ENCODE measurements at regions not wholly inside any gene's neighbourhood (a gene's known extent, or its start where the extent isn't known, plus 50 kb on each side); places are given as distances from the start of the nearest gene placed in this dataset.
"Not testable (repeated sequence)": the region's sequence is repeated elsewhere in the genome, so short reads cannot be mapped to it uniquely, and the experiment has no call there.

DNA sequence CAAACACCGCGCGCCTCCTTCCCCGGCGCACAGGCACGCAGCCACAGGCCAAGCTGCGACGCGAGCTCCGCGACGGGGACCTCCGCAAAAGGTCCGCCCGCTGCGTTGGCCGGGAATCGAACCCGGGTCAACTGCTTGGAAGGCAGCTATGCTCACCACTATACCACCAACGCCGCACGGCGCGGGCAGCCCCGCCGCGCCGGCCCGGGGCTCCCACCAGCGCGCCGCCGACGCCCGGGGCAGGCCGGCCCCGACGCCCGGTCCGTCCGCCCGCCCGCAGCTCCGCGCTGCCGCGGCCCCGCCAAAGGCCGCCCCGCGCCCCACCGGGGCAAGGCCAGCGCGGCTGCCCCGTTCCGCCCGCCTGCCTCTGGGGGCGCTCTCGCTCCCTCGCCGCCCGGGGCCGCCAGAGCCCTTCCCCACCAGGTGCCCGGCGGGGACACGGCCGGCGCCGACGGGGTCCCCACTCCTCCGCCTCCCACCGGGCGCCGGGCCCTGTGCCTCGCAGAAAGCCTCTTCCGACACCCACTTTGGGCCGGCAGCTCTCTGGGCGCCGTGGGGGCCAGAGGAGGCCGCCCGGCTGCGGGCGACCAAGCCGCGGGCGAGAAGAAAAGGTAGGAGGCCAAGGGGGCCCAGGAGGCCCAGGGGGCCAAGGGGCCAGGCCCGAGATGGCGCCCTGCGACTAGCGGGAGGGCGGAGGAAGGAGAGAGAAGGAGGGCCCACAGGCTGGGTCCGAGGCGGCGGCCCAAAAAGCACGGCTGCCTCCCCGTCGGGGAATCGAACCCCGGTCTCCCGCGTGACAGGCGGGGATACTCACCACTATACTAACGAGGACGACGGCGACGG lies 50.2 kb upstream of the FCGR2A start:
- not testable (repeated sequence) for DNase-seq
- ATAC-seq: peak; percentile 37

DNA sequence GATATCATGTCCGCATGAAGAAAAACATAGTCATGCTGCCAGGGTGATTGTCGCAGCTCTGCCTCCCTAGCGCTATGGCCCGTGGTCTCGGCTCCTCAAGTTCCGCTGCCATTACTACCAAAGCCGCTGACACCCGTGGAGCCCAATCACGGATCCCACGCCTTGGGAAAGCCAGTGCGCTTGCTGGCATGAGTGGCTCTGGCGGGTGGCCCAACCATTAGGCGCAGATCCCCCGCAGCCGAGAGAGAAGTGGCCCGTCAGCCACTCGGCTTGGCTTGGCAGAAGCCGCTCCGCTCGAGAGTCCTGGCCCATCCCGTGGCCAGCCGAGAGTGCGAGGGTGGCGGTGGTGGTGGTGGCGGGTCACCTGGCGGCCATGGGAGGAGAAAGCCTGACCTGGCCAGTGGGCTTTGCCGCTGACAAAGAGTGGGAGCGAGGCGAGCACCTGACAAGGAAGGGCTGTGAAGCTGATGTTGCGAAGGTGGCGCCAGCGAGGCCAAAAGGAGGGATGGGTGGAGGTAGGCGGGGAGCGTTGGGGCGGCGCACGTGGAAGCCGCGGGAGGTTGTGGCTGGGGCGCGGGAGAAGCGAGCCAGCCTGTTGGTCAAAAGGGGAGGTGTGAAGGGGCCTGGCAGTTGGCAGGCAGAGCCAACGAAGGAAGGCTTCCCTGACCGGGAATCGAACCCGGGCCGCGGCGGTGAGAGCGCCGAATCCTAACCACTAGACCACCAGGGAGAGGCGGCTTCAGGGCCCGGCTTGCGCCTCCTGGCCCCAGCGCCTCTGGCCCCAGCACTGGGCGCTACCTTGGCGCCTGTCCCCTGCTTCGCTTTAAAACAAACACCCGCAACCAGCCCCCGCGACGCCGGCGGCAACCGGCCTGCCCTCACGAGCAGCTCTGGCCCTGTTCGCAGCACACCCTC lies 51.0 kb upstream of the FCGR2A start:
- peak; percentile 81 for ATAC-seq

DNA sequence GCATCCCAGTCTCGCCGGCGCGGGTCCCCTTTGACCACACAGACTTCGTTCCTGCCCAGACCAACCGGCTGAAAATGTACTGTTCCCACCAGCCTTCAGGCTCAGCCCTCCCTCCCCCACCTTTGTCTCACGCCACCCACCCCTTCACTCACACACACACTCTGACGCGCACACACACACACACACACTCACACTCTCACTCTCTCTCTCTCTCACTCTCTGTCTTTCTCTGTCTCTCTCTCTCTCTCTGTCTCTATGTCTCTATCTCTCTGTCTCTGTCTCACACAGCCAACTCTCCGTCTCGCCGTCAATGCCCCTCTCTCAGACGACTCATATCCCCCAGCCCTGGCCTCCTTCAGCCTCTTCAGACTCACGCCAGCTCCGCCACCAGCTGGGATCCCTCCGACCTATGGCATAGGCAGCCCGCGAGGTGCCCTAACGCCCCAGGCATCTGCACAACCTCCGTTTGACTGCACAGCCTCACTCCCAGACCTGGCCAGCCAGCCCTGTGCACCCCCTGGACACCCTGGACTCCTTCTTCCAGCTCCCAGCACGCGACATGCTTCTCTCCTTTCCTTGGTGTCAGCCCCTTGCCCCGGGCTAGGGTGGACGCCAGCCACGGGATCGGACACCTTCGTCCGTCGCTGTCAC lies 53.4 kb upstream of the FCGR2A start:
- DNase-seq, ATAC-seq: not testable (repeated sequence)

More for the DNA sequence above, 51.0 kb upstream of the FCGR2A start:
- peak; percentile 34 for DNase-seq

DNA sequence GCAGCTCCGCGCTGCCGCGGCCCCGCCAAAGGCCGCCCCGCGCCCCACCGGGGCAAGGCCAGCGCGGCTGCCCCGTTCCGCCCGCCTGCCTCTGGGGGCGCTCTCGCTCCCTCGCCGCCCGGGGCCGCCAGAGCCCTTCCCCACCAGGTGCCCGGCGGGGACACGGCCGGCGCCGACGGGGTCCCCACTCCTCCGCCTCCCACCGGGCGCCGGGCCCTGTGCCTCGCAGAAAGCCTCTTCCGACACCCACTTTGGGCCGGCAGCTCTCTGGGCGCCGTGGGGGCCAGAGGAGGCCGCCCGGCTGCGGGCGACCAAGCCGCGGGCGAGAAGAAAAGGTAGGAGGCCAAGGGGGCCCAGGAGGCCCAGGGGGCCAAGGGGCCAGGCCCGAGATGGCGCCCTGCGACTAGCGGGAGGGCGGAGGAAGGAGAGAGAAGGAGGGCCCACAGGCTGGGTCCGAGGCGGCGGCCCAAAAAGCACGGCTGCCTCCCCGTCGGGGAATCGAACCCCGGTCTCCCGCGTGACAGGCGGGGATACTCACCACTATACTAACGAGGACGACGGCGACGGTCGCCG lies 57.4 kb upstream of the FCGR2A start:
- peak; percentile 45 for ATAC-seq
- DNase-seq: not testable (repeated sequence)

DNA sequence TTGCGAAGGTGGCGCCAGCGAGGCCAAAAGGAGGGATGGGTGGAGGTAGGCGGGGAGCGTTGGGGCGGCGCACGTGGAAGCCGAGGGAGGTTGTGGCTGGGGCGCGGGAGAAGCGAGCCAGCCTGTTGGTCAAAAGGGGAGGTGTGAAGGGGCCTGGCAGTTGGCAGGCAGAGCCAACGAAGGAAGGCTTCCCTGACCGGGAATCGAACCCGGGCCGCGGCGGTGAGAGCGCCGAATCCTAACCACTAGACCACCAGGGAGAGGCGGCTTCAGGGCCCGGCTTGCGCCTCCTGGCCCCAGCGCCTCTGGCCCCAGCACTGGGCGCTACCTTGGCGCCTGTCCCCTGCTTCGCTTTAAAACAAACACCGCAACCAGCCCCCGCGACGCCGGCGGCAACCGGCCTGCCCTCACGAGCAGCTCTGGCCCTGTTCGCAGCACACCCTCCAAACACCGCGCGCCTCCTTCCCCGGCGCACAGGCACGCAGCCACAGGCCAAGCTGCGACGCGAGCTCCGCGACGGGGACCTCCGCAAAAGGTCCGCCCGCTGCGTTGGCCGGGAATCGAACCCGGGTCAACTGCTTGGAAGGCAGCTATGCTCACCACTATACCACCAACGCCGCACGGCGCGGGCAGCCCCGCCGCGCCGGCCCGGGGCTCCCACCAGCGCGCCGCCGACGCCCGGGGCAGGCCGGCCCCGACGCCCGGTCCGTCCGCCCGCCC lies 58.1 kb upstream of the FCGR2A start:
- not testable (repeated sequence) for DNase-seq

GRCh38 chr1:161444725-161445124 lies 60.5 kb upstream of the FCGR2A start:
- DNase-seq, ATAC-seq: not testable (repeated sequence)

More for the DNA sequence above, 58.1 kb upstream of the FCGR2A start:
- peak; percentile 29 for ATAC-seq

DNA sequence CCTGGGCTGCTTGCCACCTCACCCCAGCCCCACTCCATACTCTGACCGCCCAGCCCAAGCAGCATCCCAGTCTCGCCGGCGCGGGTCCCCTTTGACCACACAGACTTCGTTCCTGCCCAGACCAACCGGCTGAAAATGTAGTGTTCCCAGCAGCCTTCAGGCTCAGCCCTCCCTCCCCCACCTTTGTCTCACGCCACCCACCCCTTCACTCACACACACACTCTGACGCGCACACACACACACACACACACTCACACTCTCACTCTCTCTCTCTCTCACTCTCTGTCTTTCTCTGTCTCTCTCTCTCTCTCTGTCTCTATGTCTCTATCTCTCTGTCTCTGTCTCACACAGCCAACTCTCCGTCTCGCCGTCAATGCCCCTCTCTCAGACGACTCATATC lies 61.0 kb upstream of the FCGR2A start:
- not testable (repeated sequence) for DNase-seq, ATAC-seq

DNA sequence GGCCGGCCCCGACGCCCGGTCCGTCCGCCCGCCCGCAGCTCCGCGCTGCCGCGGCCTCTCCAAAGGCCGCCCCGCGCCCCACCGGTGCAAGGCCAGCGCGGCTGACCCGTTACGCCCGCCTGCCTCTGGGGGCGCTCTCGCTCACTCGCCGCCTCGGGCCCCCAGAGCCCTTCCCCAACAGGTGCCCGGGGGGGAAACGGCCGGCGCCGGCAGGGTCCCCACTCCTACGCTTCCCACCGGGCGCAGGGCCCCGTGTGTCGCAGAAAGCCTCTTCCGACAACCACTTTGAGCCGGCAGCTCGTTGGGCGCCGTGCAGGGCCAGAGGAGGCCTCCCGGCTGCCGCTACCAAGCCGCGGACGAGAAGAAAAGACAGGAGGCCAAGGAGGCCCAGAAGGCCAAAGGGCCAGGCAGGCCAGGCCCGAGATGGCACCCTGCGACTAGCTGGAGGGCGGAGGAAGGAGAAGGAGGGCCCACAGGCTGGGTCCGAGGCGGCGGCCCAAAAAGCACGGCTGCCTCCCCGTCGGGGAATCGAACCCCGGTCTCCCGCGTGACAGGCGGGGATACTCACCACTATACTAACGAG lies 64.9 kb upstream of the FCGR2A start:
- peak; percentile 77 for DNase-seq

GRCh38 chr1:161439280-161440232 lies 65.7 kb upstream of the FCGR2A start:
- no peak for ATAC-seq
- peak; percentile 74 for DNase-seq

More for the DNA sequence above, 64.9 kb upstream of the FCGR2A start:
- ATAC-seq: peak; percentile 57

DNA sequence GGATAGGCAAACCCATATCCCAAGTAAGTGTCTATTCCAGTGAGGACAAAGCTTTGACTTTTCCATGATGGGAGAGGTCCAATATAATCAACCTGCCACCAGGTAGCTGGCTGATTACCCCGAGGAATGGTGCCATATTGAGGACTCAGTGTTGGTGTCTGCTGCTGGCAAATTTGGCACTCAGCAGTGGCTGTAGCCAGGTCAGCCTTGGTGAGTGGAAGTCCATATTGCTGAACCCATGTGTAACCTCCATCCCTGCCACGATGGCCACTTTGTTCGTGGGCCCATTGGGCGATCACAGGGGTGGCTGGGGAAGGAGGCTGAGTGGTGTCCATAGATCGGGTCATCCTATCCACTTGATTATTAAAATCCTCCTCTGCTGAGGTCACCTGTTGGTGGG lies 65.5 kb upstream of the CFAP126 start:
- ATAC-seq, DNase-seq: not testable (repeated sequence)

- ATAC-seq: no peak
Measured at GRCh38 chr1:161432091-161432490, 64.4 kb upstream of the CFAP126 start.

DNA sequence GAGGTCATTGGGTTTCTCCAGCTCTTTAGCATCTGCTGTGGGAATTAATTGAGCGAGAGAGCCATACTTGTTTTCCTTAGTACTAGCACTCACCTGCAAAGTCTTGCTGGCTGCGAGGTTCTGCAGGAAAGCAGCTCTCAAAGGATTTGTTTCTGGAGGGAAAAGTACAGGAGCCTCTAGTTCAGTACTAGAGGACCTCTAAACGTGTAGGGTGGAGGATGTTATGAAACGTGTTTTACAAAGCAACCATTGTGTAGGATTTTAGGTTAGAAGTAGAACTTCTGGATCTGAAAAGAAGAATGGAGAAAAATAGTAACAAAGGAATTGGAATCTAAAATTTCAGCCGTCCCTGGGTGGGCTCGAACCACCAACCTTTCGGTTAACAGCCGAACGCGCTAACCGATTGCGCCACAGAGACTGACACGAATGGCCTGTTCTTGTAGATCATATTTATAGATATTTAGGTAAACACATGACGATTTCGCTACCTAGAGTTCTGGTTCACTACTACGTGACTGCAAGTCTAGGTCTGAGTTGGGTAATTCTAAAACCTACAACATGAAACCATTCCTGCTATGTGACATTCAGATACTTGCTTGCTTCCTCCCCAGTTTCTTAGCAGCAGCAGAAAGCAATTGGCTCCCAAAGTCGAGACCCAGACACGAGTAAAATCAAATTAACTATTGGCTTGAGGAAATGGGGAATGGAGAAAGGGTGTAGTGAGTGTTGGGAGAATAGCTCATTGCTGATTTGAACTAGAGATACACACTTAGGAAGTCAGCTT lies 60.2 kb upstream of the CFAP126 start:
- peak; percentile 65 for DNase-seq
- ATAC-seq: peak; percentile 69

More at GRCh38 chr1:161432091-161432490, 64.4 kb upstream of the CFAP126 start:
- DNase-seq: no peak

DNA sequence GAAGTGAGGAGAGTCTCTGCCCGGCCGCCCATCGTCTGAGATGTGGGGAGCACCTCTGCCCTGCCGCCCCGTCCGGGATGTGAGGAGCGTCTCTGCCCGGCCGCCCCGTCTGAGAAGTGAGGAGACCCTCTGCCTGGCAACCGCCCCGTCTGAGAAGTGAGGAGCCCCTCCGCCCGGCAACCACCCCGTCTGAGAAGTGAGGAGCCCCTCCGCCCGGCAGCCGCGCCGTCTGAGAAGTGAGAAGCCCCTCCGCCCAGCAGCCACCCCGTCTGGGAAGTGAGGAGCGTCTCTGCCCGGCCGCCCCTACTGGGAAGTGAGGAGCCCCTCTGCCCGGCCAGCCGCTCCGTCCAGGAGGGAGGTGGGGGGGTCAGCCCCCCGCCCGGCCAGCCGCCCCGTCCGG lies 55.2 kb upstream of the CFAP126 start:
- DNase-seq: not testable (repeated sequence)

GRCh38 chr1:161421456-161421855 lies 53.8 kb upstream of the CFAP126 start:
- DNase-seq (no peak), ATAC-seq (no peak)

More for the DNA sequence above, 55.2 kb upstream of the CFAP126 start:
- ATAC-seq: not testable (repeated sequence)

- ATAC-seq (no peak), DNase-seq (peak; percentile 17)
Measured at GRCh38 chr1:161420763-161421455, 53.2 kb upstream of the CFAP126 start.

- not testable (repeated sequence) for ATAC-seq, DNase-seq
Measured at GRCh38 chr1:161417536-161417935, 49.9 kb upstream of the CFAP126 start.

All from stimulated activated naive CD8-positive, alpha-beta T cell treated with anti-CD3 and anti-CD28 coated beads, Interleukin-15, Interleukin-2, amounts not matched to agents 100 U/mL and 50 U/mL, for 24 hours (primary cell).